ENCODE measurements at regions not wholly inside any gene's neighbourhood (a gene's known extent, or its start where the extent isn't known, plus 50 kb on each side); places are given as distances from the start of the nearest gene placed in this dataset.

DNA sequence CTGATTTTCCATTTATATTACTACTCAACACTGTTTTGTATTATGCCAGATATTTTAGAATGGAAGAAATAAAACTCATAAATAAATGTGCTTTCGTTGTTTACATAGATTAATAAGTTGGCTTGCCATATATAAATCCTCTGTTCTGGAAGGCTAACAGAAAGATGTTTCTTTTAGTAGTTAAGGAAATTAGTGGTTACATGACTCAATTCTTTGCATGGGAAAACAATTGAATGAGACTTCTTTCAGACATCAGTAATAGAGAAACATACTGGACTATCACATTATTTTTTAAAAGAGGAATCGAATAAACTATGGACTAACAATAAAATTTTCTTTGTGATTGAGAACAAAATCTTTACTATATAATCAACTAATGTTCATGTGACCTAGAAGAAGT is 336.5 kb downstream of the KCNS3 start (continued):
- TF ChIP-seq, protein P1, sequence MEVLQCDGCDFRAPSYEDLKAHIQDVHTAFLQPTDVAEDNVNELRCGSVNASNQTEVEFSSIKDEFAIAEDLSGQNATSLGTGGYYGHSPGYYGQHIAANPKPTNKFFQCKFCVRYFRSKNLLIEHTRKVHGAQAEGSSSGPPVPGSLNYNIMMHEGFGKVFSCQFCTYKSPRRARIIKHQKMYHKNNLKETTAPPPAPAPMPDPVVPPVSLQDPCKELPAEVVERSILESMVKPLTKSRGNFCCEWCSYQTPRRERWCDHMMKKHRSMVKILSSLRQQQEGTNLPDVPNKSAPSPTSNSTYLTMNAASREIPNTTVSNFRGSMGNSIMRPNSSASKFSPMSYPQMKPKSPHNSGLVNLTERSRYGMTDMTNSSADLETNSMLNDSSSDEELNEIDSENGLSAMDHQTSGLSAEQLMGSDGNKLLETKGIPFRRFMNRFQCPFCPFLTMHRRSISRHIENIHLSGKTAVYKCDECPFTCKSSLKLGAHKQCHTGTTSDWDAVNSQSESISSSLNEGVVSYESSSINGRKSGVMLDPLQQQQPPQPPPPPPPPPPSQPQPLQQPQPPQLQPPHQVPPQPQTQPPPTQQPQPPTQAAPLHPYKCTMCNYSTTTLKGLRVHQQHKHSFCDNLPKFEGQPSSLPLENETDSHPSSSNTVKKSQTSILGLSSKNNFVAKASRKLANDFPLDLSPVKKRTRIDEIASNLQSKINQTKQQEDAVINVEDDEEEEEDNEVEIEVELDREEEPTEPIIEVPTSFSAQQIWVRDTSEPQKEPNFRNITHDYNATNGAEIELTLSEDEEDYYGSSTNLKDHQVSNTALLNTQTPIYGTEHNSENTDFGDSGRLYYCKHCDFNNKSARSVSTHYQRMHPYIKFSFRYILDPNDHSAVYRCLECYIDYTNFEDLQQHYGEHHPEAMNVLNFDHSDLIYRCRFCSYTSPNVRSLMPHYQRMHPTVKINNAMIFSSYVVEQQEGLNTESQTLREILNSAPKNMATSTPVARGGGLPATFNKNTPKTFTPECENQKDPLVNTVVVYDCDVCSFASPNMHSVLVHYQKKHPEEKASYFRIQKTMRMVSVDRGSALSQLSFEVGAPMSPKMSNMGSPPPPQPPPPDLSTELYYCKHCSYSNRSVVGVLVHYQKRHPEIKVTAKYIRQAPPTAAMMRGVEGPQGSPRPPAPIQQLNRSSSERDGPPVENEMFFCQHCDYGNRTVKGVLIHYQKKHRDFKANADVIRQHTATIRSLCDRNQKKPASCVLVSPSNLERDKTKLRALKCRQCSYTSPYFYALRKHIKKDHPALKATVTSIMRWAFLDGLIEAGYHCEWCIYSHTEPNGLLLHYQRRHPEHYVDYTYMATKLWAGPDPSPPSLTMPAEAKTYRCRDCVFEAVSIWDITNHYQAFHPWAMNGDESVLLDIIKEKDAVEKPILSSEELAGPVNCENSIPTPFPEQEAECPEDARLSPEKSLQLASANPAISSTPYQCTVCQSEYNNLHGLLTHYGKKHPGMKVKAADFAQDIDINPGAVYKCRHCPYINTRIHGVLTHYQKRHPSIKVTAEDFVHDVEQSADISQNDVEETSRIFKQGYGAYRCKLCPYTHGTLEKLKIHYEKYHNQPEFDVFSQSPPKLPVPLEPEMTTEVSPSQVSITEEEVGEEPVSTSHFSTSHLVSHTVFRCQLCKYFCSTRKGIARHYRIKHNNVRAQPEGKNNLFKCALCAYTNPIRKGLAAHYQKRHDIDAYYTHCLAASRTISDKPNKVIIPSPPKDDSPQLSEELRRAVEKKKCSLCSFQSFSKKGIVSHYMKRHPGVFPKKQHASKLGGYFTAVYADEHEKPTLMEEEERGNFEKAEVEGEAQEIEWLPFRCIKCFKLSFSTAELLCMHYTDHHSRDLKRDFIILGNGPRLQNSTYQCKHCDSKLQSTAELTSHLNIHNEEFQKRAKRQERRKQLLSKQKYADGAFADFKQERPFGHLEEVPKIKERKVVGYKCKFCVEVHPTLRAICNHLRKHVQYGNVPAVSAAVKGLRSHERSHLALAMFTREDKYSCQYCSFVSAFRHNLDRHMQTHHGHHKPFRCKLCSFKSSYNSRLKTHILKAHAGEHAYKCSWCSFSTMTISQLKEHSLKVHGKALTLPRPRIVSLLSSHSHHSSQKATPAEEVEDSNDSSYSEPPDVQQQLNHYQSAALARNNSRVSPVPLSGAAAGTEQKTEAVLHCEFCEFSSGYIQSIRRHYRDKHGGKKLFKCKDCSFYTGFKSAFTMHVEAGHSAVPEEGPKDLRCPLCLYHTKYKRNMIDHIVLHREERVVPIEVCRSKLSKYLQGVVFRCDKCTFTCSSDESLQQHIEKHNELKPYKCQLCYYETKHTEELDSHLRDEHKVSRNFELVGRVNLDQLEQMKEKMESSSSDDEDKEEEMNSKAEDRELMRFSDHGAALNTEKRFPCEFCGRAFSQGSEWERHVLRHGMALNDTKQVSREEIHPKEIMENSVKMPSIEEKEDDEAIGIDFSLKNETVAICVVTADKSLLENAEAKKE (CRISPR knock-in tag; IDR thresholded peaks at IDR 0.05) = no peak

DNA sequence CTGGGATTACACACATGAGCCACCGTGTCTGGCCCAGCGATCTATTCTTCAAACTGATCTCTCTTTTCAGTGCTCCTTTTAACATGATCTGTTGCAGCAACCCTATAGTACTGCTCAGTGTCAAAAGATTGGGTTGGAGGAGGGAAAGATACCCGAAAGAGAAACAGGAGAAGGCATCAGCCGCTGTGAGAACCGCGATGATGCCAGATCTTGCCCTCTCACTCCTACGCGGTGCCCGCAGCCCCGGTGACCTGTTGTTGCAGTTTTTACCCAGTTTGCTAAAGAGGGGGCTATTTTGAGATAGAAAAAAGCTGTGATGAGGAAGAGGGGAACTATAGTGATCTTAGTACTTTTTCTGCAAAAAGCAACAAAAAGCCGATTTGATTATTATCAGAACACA is 335.5 kb downstream of the KCNS3 start:
- H3K27ac ChIP-seq (ENCODE audit: low read depth) = no peak overlapping the region
- H3K9me2 ChIP-seq (ENCODE audit: insufficient read depth) = no peaks in the 10 kb centered on the region
- H3K36me3 Mint-ChIP-seq (ENCODE audit: low read depth) = no peaks in the 10 kb centered on the region
- H2AFZ ChIP-seq = no peak overlapping the region
- no peaks in the 10 kb centered on the region for H3K4me1 Mint-ChIP-seq
- H3K27ac Mint-ChIP-seq = no peak overlapping the region
- no peaks in the 10 kb centered on the region for H3K4me1 ChIP-seq (ENCODE audit: insufficient read depth)
- no peaks in the 10 kb centered on the region for H3K36me3 ChIP-seq (ENCODE audit: insufficient read depth)
- H3K4me2 ChIP-seq = no peak overlapping the region
- H3K27me3 ChIP-seq (ENCODE audit: insufficient read depth) = no peaks in the 10 kb centered on the region
- H3K27me3 Mint-ChIP-seq (ENCODE audit: insufficient read depth, low read depth, poor library complexity) = peaks cover 2% of the 10 kb centered on the region
- no peak overlapping the region for H3K4me3 ChIP-seq
- no peaks in the 10 kb centered on the region for H3K9me3 Mint-ChIP-seq
- DNase-seq (ENCODE audit: low spot score) (no peak), ATAC-seq (no peak)
- H3F3A ChIP-seq (replicated peaks; ENCODE audit: low read depth) = no peaks in the 10 kb centered on the region
- no peak overlapping the region for H3K4me3 Mint-ChIP-seq
- no peaks in the 10 kb centered on the region for H3K79me2 ChIP-seq (replicated peaks; ENCODE audit: insufficient read depth)
- no peaks in the 10 kb centered on the region for H4K20me1 ChIP-seq (replicated peaks; ENCODE audit: insufficient read depth)
- TF ChIP-seq ZNF114 (CRISPR knock-in tag; IDR thresholded peaks at IDR 0.05) (no peak), ZNF331 (CRISPR knock-in tag; IDR thresholded peaks at IDR 0.05; ENCODE audit: low read depth) (no peak), STAT1 (IDR thresholded peaks at IDR 0.05; ENCODE audit: unreplicated experiment) (no peak), JUNB (IDR thresholded peaks at IDR 0.05; ENCODE audit: unreplicated experiment) (no peak), POLR2AphosphoS5 (IDR thresholded peaks at IDR 0.05; ENCODE audit: low read depth) (no peak), EZH2phosphoT487 (IDR thresholded peaks at IDR 0.05; ENCODE audit: unreplicated experiment) (no peak), CREB1 (CRISPR knock-in tag; IDR thresholded peaks at IDR 0.05; ENCODE audit: low read depth) (no peak)
- TF ChIP-seq, protein P1 (CRISPR knock-in tag; IDR thresholded peaks at IDR 0.05) = no peak
- TF ChIP-seq, protein P2, sequence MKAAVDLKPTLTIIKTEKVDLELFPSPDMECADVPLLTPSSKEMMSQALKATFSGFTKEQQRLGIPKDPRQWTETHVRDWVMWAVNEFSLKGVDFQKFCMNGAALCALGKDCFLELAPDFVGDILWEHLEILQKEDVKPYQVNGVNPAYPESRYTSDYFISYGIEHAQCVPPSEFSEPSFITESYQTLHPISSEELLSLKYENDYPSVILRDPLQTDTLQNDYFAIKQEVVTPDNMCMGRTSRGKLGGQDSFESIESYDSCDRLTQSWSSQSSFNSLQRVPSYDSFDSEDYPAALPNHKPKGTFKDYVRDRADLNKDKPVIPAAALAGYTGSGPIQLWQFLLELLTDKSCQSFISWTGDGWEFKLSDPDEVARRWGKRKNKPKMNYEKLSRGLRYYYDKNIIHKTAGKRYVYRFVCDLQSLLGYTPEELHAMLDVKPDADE (IDR thresholded peaks at IDR 0.05) = no peak
